Fibroblast of pulmonary artery (primary cell): ENCODE measurements at regions not wholly inside any gene's neighbourhood (a gene's known extent, or its start where the extent isn't known, plus 50 kb on each side); places are given as distances from the start of the nearest gene placed in this dataset.

Experiments
- DNase-seq: peaks from one replicate; pipeline ENCODE4 v3.0.0-alpha.2; 2010; ENCODE audit warnings: low read depth
- H3K4me3 ChIP-seq: replicated peaks from 2 replicates; pipeline ENCODE4 v1.5.1; 2011; ENCODE audit warnings: low read depth, mild to moderate bottlenecking, control low read depth, low read length, moderate library complexity
- TF ChIP-seq, protein P1 (sequence below): IDR thresholded peaks from 2 replicates; pipeline ENCODE4 v1.5.1; 2011; ENCODE audit warnings: mild to moderate bottlenecking, control low read depth, low read length, inconsistent platforms; ENCODE audit errors: missing control alignments

DNA sequence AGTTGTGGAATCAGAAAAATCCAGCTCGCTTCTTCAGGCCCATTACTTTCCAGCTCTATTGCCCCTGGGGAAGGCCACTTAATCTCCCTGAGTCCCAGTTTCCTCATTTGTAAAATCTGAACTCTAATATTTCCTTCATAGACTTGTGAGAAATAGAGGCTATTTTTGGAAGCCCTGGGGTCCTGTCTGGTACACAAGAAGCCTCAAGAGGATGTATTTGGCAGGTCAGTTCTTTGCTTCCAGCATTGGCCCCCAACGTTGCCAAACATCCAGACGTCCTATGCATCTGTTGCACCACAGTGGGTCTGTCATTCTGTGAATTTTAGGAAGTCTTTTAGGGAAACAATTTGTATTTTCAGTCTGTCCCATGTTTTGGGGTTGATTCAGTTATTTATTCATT lies 525.9 kb downstream of the EBF1 start:
- no peak for DNase-seq
- H3K4me3 ChIP-seq: no peak overlapping the region
- TF ChIP-seq, protein P1, sequence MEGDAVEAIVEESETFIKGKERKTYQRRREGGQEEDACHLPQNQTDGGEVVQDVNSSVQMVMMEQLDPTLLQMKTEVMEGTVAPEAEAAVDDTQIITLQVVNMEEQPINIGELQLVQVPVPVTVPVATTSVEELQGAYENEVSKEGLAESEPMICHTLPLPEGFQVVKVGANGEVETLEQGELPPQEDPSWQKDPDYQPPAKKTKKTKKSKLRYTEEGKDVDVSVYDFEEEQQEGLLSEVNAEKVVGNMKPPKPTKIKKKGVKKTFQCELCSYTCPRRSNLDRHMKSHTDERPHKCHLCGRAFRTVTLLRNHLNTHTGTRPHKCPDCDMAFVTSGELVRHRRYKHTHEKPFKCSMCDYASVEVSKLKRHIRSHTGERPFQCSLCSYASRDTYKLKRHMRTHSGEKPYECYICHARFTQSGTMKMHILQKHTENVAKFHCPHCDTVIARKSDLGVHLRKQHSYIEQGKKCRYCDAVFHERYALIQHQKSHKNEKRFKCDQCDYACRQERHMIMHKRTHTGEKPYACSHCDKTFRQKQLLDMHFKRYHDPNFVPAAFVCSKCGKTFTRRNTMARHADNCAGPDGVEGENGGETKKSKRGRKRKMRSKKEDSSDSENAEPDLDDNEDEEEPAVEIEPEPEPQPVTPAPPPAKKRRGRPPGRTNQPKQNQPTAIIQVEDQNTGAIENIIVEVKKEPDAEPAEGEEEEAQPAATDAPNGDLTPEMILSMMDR: no peak

DNA sequence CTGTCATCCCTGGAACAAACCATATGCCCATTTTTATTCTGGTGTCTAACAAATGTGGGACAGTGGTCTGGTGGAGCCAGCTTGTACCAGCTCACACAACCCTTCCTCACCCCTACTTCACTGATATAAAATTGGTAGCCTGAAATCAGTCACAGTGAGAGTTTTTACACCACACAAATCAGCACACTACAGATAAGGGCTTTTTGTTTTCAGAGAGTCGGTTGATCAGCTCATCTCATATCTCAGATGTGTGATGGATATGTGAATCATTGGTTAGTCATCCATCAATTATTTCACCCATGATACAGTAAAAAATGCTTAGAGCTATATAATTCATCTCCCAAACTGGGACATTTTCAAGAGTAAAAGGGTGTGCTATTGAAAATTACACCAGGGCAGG lies 529.2 kb downstream of the EBF1 start:
- no peak overlapping the region for H3K4me3 ChIP-seq
- TF ChIP-seq, protein P1: no peak
- no peak for DNase-seq

DNA sequence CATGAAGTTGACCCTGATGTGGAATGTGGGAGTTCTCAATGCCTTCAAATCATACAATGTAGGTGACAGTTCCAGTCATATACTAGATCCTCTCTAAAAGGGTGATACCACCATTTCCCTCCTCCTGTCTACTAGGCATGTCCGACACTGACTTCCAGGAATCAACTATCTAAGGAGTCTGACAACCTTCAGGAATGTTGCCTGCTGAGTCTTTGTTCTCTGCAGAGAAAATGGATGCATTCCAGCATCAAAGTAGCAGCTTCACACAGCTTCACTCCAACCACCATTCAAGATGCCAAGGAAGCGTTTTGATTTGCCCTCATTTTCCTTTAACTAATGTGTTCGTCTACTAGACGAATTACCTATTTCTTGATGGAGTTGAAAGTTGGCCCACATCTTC lies 530.2 kb downstream of the EBF1 start:
- TF ChIP-seq, protein P1: no peak
- no peak for DNase-seq
- H3K4me3 ChIP-seq: no peak overlapping the region

DNA sequence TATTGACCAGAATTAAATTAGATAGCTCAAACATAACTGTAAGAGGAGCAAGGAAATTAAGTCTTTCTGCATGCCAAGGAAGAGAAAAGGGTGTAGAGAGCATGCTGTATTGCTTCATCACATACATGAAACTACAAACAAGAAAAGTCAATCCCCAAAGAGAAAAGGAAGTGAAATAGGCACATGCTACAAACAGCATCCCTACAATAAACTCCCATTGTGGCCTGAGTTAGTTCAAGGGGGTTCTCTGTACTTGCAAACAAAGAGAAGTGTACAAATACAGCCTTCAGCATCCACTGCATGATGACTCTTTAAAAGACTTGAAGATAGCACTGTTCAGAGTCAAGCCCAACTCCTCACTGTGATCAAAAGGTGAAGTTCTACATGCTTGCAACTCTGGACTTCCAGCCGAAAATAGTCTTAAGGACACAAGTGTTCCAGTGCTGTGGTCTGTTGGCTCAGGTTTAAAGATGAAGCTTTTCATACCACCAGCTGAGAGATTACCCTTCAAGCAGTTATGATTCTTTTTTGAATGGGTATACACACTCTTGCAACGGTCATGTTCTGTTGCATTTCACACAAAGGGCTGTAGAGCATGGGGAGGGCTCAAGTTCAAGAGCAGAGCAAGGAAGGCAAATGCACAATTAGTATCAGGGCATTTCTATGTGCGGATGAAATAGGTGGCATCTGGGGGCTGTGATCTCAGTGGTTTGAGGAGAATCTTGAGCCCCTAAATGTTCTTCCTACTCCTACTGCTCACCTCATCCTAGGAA lies 534.5 kb downstream of the EBF1 start:
- no peak for DNase-seq
- TF ChIP-seq, protein P1: no peak
- no peak overlapping the region for H3K4me3 ChIP-seq

DNA sequence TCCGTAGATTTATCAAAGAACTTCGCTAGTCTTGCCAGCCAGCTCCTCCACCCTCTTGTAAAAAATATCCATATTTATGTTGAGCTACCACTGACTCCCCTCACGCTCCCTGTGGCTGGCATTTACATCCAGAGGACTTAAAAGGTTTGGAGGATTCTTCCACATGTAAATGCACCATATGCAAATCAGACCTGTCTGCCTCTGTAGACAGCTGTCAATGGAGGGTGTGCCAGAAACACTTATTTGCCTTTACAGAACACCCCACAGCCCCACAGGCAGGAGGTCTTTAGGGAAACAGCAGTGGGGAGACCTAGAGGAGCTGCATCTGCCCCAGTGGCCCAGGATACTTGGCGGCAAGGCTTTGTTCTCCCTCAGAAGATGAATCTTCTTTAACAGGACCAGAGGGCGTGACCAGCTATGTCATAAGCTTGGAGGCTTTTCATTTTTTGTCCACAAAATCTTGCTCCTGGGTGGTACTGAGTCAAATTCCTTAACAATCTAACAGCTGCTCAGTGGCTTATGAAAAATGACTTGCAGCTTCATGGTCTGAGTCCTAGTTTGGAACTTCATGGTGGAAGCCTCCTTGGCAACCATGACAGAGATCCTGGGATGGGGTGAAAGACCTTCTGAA lies 535.8 kb downstream of the EBF1 start:
- TF ChIP-seq, protein P1: no peak
- DNase-seq: no peak

DNA sequence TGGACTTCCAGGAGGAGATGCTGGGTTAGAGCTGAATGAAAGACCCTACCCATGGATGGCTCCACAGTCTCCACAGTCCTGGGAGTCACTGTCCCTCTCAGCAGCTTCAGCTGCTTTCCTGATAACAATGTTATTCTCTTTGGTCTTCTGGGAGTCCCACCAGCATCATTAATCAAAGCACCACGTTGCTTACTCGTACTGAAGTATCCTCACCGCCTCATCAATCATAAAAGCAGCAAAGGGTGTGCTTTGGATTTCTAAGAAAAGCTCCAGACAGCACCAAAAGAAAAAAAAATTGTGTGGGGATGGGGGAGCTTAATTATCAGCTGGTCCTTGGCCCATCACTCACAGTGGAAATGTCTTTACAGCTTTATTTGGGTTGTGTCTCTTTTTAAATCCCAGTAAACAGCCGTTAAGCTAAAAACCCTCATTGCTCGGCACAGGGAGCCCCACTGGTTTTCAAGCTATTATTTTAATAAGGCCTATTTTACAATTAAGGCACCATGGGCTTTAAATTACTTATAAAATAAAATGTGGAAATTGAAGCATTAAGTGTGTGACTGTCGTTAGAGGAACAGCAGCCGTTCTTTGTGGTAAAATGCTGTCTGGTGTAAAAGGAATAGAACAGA lies 538.0 kb downstream of the EBF1 start:
- DNase-seq: no peak
- H3K4me3 ChIP-seq: no peak overlapping the region
- TF ChIP-seq, protein P1: no peak

More for the DNA sequence above, 535.8 kb downstream of the EBF1 start:
- no peak overlapping the region for H3K4me3 ChIP-seq
